Activated naive CD8-positive, alpha-beta T cell treated with anti-CD3 and anti-CD28 coated beads, Interleukin-2, amount 50 U/mL, for 16 hours (primary cell): ENCODE measurements at regions not wholly inside any gene's neighbourhood (a gene's known extent, or its start where the extent isn't known, plus 50 kb on each side); places are given as distances from the start of the nearest gene placed in this dataset.
"Not testable (repeated sequence)": the region's sequence is repeated elsewhere in the genome, so short reads cannot be mapped to it uniquely, and the experiment has no call there.

Source experiments
- DNase-seq: peaks from one replicate; pipeline ENCODE4 v3.0.0-alpha.2; 2020; ENCODE audit warnings: low read depth, low spot score

DNA sequence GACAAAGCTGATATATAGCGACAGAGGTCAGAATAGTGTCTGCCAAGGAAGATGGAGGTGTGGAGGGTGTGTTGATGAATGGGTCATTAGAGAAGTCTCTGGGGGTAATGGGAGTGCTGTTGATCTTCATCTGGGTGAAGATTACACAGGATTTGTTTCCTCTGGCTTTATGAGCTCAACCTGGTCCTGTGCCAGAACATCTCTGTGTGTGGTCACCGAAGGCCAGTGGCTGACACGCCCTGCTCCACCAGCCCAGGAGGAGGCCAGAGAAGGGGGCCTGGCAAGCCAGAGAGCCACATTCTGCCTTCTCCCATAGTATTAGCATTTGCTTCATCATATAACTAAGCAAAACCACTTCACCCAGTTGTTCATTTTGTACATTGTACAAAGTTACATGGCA, 121.1 kb downstream of the ZNF621 start:
- DNase-seq = no peak

GRCh38 chr3:40649346-40649745, 124.6 kb downstream of the ZNF621 start:
- DNase-seq = no peak

GRCh38 chr3:40652072-40652471, 127.3 kb downstream of the ZNF621 start:
- DNase-seq = no peak

DNA sequence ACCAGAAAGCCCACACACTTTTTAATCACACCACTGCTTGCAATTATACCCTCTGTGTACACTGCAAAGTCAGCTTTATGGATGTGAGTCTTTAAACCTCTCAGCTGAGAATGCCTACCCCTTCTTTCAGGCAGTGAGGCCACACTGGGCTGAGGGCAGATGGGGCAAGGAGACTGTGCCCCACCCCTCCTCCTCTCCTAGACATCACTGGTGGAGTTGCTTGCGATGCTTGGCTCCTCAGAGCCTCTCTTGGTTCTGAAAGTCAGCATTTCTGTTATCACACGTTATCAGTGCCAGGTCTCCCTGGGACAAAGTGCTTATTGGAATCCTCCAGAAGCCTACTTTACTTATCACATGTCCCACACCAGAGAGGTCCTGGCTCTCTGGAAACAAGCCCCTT, 128.2 kb downstream of the ZNF621 start:
- DNase-seq = no peak

DNA sequence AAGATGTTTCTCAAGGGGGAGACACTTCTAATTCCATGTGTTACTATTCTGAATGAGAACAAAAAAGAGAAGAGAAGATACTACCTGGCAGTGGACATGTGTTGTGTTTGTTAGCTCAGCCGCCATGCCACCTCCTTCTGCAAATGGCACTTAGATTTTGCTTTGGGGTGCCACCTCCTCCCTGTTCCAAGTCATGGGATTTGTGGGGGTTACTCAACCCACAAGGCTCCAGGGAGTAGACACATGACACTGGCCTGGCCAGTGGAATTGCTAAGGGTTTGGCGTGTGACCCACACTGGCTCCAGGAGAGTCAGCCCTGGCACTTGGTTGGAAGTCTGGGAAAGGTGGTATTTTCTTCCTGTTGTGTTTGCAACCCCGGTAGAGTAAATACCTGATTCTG, 129.1 kb downstream of the ZNF621 start:
- DNase-seq = no peak

GRCh38 chr3:40655551-40655950, 130.8 kb downstream of the ZNF621 start:
- DNase-seq = no peak

GRCh38 chr3:40657623-40658022, 132.9 kb downstream of the ZNF621 start:
- DNase-seq = no peak

GRCh38 chr3:40658305-40658704, 133.5 kb downstream of the ZNF621 start:
- DNase-seq = no peak

DNA sequence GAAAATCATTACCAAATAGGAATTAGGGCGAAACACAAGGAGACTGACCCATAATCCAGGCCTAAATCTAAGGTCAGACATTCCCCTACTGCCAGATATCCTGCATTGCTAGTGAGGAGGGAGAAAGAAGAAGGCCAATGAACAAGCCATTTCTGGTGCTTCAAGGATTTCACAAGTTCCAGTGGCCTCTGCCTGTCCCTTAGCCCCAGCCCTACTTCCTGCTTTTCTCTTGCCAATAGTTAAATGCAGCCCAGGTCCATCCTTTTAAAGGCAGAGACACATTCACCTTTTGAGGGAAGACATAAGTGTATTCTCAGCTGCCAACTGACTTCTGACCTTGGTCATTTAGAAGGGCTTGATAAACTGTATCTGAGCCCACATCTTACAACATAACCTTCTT, 135.8 kb downstream of the ZNF621 start:
- DNase-seq = no peak

GRCh38 chr3:40661284-40661683, 136.5 kb downstream of the ZNF621 start:
- no peak for DNase-seq

GRCh38 chr3:40663280-40663679, 138.5 kb downstream of the ZNF621 start:
- DNase-seq = no peak

DNA sequence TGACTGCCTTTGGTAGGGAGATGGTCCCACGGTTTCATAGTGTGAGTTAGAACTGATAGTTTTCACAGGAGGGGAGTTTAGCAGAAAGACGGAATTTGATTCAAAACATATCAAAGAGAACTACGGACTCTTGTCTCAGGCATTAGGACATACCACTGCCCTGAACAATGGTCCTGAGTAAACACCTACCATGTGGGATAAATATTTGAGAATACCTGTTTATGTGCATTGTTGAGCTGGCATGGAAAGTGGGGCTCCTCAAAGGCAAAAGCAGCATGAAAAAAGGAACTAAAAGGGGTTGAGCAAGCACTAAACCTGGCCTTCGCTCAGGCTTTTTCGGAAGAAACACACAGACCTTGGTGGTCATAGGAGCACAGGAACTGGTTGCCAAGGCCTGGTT, 144.4 kb downstream of the ZNF621 start:
- DNase-seq = no peak

- DNase-seq = no peak
Measured at GRCh38 chr3:40672861-40673260, 148.1 kb downstream of the ZNF621 start.

- DNase-seq = no peak
Measured at GRCh38 chr3:40677321-40677720, 152.6 kb downstream of the ZNF621 start.

GRCh38 chr3:40677749-40678148, 153.0 kb downstream of the ZNF621 start:
- DNase-seq = no peak

- no peak for DNase-seq
Measured at GRCh38 chr3:40679290-40679689, 154.5 kb downstream of the ZNF621 start.

DNA sequence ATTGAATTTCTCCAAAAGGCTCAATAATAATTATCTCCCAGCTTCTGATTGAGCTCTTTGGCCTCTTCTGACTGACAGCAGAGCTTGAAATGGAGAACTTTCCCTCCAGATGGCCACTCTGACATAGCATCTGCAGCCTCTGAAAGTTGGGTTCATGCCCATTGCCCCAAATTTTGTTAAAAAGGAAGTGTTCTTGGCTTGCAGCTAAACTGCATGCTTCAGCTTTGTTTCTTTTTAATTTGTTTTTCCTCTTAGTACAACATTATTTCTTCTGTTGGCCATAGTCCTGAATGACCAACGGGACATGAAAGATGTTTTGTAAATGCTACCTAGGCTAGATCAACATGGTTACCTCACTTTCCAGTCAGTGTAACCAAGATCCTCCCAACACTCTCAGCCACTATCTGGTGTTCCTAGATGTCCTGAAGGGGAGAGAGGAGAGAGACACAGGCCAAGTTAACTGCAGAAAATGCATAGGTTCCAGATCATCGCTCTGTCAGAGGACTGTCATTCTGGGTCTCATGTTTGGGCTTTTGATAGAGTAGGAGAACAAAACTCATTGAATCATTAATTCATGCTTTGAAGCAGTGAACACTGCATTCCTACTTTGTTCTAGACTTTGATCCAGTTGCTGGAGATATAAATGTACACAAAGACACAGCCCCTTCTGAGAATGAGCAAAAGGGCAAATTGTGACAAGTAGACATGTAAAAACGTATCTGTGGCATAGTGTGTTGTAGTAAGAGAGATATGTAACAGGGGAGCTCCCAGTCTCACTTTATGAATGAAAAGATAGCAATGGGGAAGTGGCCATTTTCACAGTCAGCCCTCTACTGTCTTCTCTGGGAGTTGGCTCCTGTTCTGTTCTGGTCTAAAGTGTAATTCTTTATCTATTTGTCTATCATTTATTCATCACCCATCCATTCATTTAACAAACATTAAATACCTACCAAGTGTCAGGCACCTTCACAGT, 156.2 kb downstream of the ZNF621 start:
- DNase-seq = no peak

DNA sequence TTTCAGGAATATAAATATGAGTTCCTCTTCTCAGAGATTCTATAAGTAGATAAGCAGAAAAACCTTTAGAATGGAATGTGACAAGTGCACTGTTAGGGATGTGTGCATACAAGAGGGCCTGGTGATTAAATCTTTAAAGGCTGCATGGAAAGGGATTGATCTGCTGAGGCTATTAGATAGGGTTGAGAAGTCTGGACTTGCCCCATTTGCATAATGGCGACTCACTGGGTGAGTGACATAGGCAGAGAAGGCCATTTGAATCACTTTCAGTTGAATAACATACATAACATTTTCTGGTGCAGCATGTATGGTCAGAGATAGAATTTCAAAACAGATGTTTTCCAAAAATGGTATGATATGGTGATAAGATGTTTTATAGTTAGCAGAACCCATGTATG, 156.9 kb downstream of the ZNF621 start:
- DNase-seq = no peak

DNA sequence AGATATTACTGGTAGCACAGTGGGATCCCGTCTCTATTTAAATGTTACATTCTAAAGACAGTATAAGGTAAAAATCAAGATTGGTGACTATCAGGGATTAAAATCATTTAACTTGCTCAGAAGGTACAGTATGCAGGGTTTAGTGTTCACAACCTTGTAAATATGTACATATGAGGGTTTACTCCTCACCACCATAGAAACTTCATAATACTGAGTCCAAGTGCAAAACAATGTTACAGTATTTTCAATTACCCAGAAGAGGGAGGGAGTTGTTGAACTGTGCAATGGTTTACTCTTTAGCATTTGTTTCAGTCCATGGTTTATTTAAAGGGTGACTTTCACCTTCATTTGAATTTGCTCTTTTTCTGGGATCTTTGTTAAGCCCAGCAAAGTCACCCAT, 165.1 kb downstream of the ZNF621 start:
- no peak for DNase-seq

DNA sequence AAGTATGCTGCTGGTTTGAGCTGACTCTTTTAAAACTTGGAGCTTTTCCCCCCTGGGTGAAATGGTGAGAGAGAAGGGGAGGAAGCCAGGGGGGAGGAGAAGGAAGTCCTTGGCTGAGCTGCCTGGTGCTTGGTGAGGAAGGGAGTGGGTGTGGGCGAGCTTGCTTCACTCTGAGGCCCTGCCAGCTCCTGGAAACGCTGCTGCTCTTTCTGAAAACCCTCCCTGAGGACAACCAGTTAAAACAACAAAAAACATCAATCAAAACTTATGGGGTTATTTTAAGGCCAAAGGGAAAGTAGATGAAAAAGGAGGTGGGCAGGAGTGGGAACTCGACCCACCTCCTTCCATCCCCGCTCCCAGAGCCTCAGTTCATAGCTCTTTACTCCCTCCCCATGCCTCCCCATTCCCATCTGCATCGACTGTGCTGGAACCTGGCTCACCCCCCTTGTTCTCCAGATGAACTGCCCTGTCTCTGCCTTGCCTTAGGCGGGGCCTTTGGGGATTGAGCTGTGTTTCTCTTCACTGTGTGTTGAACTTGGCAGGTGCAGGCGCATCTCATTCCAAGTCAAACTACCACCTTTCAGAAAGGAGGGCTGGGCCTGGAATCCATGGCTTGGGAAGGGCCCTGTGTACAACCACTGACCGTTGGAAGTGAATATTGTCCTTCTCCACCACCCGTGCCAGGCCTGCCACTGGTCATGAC, 166.1 kb downstream of the ZNF621 start:
- DNase-seq = no peak

DNA sequence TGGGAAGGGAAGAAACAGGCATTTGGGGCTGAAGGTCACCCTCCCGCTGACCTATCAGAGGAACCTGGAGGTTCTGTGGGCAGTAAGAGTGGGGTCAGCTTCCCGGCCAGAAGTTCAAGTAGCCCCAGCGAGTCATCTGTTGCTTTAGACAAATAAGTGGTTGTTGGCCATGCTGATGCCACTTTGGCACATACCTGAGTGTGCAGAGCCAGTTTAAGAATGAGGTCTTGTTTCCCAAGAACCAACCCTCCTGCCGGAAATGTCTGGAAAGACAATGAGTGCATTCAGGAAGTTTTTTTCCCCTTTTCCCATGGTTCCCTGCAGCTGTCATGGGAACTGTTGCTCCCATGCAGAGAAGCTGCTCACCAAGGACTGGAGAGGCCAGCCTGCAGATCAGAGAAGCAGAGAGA, 166.7 kb downstream of the ZNF621 start:
- no peak for DNase-seq

GRCh38 chr3:40695848-40696247, 171.1 kb downstream of the ZNF621 start:
- DNase-seq = no peak

DNA sequence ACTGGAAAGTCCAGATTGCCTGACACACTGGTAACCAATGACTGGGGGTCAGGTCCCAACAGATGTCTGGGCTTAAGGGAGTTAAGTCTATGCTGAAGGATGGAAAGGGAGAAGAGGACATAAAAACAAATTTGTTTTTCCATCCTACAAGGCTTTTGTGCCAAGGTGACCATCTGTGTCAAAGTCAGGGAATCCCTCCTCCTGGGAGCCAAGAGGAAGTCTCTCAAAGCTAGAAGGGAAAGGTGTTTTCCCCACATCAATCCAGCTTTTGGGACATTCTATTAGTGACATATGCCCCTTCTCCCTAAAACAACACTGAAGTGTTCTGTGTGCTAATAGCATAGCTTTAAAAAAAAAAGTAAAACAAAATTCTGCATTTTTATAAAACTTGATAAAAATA, 173.9 kb downstream of the ZNF621 start:
- DNase-seq = not testable (repeated sequence)
